ENCODE measurements at regions not wholly inside any gene's neighbourhood (a gene's known extent, or its start where the extent isn't known, plus 50 kb on each side); places are given as distances from the start of the nearest gene placed in this dataset.

- H3K27ac ChIP-seq = no peak overlapping the region
- no peaks in the 10 kb centered on the region for H3K9me3 ChIP-seq
- H3K27me3 ChIP-seq = no peaks in the 10 kb centered on the region
- no peaks in the 10 kb centered on the region for H3K36me3 ChIP-seq
- no peak overlapping the region for H3K4me3 ChIP-seq
- intact Hi-C loops (cut with DNase I; ENCODE audit: low total_unique reads) = no loop called here
- no peaks in the 10 kb centered on the region for H3K4me1 ChIP-seq
- no peak for DNase-seq (ENCODE audit: low spot score in 2 of 2)
- no peak for TF ChIP-seq POLR2A (IDR thresholded peaks at IDR 0.05)
- no peak for TF ChIP-seq POLR2AphosphoS5 (IDR thresholded peaks at IDR 0.05)
- no peak for TF ChIP-seq CTCF (IDR thresholded peaks at IDR 0.05)
These were observed 710.6 kb downstream of the MRPL39 start for GRCh38 chr21:24896735-24897124.

- Histone ChIP-seq H3K27me3 (no peaks in the 10 kb centered on the region), H3K4me3 (no peak overlapping the region), H3K4me1 (no peaks in the 10 kb centered on the region), H3K27ac (no peak overlapping the region), H3K9me3 (no peaks in the 10 kb centered on the region), H3K36me3 (no peaks in the 10 kb centered on the region)
- DNase-seq (ENCODE audit: low spot score in 2 of 2) = no peak
- intact Hi-C loops (cut with DNase I; ENCODE audit: low total_unique reads) = no loop called here
- TF ChIP-seq CTCF (IDR thresholded peaks at IDR 0.05) = peak in 1 of 3 donors; percentile 22
- no peak for TF ChIP-seq POLR2A (IDR thresholded peaks at IDR 0.05)
These were observed 711.2 kb downstream of the MRPL39 start for GRCh38 chr21:24895885-24896734.

GRCh38 chr21:24894324-24894723, 713.0 kb downstream of the MRPL39 start:
- Histone ChIP-seq H3K4me3 (no peak overlapping the region), H3K27ac (no peak overlapping the region), H3K27me3 (no peaks in the 10 kb centered on the region), H3K4me1 (no peaks in the 10 kb centered on the region), H3K36me3 (no peaks in the 10 kb centered on the region), H3K9me3 (no peaks in the 10 kb centered on the region)
- DNase-seq (ENCODE audit: low spot score in 2 of 2) = no peak
- intact Hi-C loops (cut with DNase I; ENCODE audit: low total_unique reads) = no loop called here
- TF ChIP-seq POLR2A (IDR thresholded peaks at IDR 0.05) = no peak
- no peak for TF ChIP-seq CTCF (IDR thresholded peaks at IDR 0.05)
- no peak for TF ChIP-seq POLR2AphosphoS5 (IDR thresholded peaks at IDR 0.05)

- TF ChIP-seq CTCF (IDR thresholded peaks at IDR 0.05) (no peak), POLR2A (IDR thresholded peaks at IDR 0.05) (no peak), POLR2AphosphoS5 (IDR thresholded peaks at IDR 0.05) (no peak)
- H3K36me3 ChIP-seq = no peaks in the 10 kb centered on the region
- intact Hi-C loops (cut with DNase I; ENCODE audit: low total_unique reads) = no loop called here
- no peak overlapping the region for H3K27ac ChIP-seq
- H3K4me3 ChIP-seq = no peak overlapping the region
- no peaks in the 10 kb centered on the region for H3K9me3 ChIP-seq
- DNase-seq (ENCODE audit: low spot score in 2 of 2) = no peak
- H3K4me1 ChIP-seq = no peaks in the 10 kb centered on the region
- H3K27me3 ChIP-seq = no peaks in the 10 kb centered on the region
These were observed 717.3 kb downstream of the MRPL39 start for GRCh38 chr21:24890021-24890420.

GRCh38 chr21:24881506-24881905, 725.8 kb downstream of the MRPL39 start:
- Histone ChIP-seq H3K9me3 (no peaks in the 10 kb centered on the region), H3K4me1 (no peaks in the 10 kb centered on the region), H3K27ac (no peak overlapping the region), H3K4me3 (no peak overlapping the region), H3K36me3 (no peaks in the 10 kb centered on the region), H3K27me3 (no peaks in the 10 kb centered on the region)
- no peak for DNase-seq (ENCODE audit: low spot score in 2 of 2)
- TF ChIP-seq CTCF (IDR thresholded peaks at IDR 0.05) (no peak), POLR2A (IDR thresholded peaks at IDR 0.05) (no peak), POLR2AphosphoS5 (IDR thresholded peaks at IDR 0.05) (no peak)
- intact Hi-C loops (cut with DNase I; ENCODE audit: low total_unique reads) = no loop called here
